ENCODE measurements at regions not wholly inside any gene's neighbourhood (a gene's known extent, or its start where the extent isn't known, plus 50 kb on each side); places are given as distances from the start of the nearest gene placed in this dataset.

DNA sequence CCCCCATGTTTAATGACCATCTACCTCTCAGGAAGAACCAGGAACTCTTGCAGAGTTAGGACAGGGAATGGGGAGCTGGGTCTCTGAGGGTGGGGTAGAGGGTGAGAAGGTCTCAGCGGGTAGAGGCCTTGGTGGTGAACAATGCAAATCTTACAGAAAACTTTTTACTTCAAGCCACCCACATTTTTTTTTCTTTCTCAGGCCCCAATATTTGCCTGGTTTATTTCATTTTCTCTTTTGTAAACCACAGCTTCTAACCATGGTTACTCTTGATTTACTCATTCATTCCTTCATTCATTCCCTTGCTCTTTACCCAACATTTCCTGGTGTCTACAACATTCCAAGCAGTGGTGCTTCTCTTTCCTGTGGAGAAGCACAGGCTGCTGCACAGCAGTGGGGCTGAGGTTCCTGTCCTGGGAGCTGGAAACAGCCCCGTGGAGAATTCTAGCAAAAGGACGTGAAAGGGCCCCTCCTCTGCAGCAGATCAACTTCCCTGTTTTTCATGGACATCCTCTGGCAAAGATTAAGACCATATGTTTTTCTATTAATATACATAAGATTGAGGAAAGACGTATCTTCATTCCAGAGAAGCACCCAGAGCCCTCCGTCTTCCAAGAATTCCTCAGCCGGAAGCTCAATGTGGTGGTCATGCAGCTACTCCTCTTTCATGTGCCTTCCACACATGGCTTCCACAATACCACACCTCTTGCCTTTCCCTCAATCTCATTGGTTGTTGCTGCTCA is 224.4 kb upstream of the SESN3 start:
- Mint-ChIP-seq H3K4me1 (ENCODE audit: low read depth) (no peaks in the 10 kb centered on the region), H3K36me3 (ENCODE audit: low read depth) (no peaks in the 10 kb centered on the region; the same call in 1 of the 2 replicates), H3K27me3 (ENCODE audit: insufficient read depth) (no peaks in the 10 kb centered on the region; the same call in 1 of the 2 replicates), H3K27ac (no peak overlapping the region), H3K4me3 (no peak overlapping the region), H3K9me3 (peaks cover 35% of the 10 kb centered on the region)
- DNase-seq, result no peak
- TF ChIP-seq, protein P1, sequence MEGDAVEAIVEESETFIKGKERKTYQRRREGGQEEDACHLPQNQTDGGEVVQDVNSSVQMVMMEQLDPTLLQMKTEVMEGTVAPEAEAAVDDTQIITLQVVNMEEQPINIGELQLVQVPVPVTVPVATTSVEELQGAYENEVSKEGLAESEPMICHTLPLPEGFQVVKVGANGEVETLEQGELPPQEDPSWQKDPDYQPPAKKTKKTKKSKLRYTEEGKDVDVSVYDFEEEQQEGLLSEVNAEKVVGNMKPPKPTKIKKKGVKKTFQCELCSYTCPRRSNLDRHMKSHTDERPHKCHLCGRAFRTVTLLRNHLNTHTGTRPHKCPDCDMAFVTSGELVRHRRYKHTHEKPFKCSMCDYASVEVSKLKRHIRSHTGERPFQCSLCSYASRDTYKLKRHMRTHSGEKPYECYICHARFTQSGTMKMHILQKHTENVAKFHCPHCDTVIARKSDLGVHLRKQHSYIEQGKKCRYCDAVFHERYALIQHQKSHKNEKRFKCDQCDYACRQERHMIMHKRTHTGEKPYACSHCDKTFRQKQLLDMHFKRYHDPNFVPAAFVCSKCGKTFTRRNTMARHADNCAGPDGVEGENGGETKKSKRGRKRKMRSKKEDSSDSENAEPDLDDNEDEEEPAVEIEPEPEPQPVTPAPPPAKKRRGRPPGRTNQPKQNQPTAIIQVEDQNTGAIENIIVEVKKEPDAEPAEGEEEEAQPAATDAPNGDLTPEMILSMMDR (IDR thresholded peaks at IDR 0.05), result no peak

DNA sequence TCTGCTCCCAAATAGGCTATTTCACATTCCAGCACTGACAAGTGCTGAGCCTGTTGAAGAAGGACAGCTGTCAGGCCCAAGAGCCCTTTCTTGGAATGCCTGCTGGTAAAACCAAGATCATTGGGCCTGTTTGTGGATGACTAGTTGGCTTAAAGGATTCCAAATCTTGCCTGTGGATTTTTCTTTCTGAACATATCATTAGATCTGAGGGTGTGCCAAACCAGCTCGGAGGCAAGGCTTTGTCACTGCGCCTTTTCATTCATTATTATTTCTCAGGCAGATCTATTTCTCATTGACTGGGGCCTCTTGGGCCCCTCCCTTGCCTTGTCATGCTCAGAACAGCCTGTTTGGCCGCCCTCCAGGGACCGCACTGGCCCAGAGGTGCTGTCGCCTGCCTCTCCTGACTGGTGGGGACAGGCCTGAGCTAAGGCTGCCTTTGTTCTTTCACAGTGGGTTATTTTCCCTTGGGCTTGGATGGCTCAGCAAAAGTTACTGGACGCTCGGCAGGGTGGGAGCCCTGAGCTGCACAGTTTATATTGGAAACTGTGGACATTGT is 222.7 kb upstream of the SESN3 start:
- no peak for DNase-seq
- TF ChIP-seq, protein P1 (IDR thresholded peaks at IDR 0.05), result no peak
- H3K27ac Mint-ChIP-seq, result no peak overlapping the region
- no peaks in the 10 kb centered on the region for H3K36me3 Mint-ChIP-seq (ENCODE audit: low read depth)
- H3K4me1 Mint-ChIP-seq (ENCODE audit: low read depth), result no peaks in the 10 kb centered on the region
- no peaks in the 10 kb centered on the region; the same call in 1 of the 2 replicates for H3K27me3 Mint-ChIP-seq (ENCODE audit: insufficient read depth)
- peaks cover 21% of the 10 kb centered on the region for H3K9me3 Mint-ChIP-seq
- no peak overlapping the region for H3K4me3 Mint-ChIP-seq

DNA sequence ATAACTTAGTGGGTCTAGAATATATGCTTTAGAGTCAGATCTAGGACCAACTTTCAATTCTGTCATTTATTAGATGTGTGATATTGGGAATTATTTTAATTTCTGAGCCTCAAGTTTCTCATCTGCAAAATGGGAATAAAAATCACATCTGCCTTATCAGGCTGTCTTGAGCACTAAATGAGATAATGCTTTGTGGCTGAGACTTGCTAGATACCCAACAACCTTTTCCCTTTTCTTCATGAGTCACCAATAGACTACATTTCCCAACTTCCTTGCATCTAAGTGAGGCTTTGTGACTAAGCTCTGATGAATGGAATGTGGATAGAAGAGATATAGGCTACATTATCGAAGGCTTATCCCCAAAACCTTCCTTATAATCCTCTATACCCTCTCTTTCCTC is 220.7 kb upstream of the SESN3 start:
- H3K4me3 Mint-ChIP-seq, result no peak overlapping the region
- peaks cover 24% of the 10 kb centered on the region for H3K9me3 Mint-ChIP-seq
- no peak for DNase-seq
- TF ChIP-seq, protein P1 (IDR thresholded peaks at IDR 0.05), result no peak
- H3K27ac Mint-ChIP-seq, result no peak overlapping the region
- no peaks in the 10 kb centered on the region for H3K36me3 Mint-ChIP-seq (ENCODE audit: low read depth)
- H3K4me1 Mint-ChIP-seq (ENCODE audit: low read depth), result no peaks in the 10 kb centered on the region
- H3K27me3 Mint-ChIP-seq (ENCODE audit: insufficient read depth), result no peaks in the 10 kb centered on the region; the same call in none of the 2 replicates

DNA sequence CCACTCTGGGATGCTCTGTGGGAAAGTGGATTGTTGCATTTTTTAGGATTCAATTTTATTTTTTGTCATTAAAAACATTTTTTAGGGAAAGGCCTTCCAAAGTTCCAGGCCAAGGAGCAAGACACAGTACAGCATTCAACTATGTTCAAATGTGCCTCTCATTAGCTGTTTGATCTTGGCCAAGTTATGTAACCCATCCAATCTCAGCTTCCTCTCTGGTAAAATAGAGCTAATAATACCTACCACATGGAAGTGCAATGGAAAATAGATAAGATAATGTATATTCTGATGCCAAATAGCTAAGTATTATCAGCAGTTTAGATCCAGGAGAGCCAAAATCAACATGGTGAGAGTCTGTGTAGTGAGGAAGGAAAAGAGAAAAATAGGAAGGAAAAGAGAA is 220.3 kb upstream of the SESN3 start:
- TF ChIP-seq, protein P1 (IDR thresholded peaks at IDR 0.05), result no peak
- Mint-ChIP-seq H3K9me3 (peaks cover 24% of the 10 kb centered on the region), H3K36me3 (ENCODE audit: low read depth) (no peaks in the 10 kb centered on the region), H3K27ac (no peak overlapping the region), H3K4me3 (no peak overlapping the region), H3K27me3 (ENCODE audit: insufficient read depth) (no peaks in the 10 kb centered on the region; the same call in none of the 2 replicates), H3K4me1 (ENCODE audit: low read depth) (no peaks in the 10 kb centered on the region)
- no peak for DNase-seq

DNA sequence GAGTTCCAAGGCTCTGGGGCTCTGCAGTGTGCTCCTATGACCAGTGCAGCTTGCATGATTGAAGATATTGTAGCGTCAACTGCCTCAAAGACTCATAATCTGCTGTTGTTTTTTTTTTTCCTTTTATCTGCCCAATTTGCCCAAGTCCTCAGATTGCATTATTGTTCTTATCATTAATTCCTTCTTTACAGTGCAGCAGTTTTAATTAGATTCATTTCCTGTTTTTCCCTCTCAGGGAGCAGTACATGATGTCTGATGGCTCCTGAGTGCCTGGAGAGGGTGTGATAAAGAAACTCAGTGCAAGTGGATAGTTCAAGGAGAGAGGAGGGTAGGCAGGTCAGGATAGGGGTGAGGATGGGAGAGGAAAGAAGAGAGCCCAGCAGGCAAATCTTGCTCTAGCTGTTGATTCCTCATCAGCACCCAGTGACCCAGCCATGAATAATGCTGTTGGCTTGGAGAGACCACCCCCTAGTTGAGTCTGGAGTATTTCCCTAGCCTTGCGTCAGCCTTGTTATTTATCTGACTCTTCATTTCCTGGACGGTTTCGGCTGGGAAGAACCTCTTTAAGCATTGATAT is 219.6 kb upstream of the SESN3 start:
- Mint-ChIP-seq H3K27ac (no peak overlapping the region), H3K36me3 (ENCODE audit: low read depth) (no peaks in the 10 kb centered on the region), H3K4me1 (ENCODE audit: low read depth) (no peaks in the 10 kb centered on the region), H3K9me3 (peaks cover 20% of the 10 kb centered on the region), H3K4me3 (no peak overlapping the region), H3K27me3 (ENCODE audit: insufficient read depth) (no peaks in the 10 kb centered on the region; the same call in none of the 2 replicates)
- TF ChIP-seq, protein P1 (IDR thresholded peaks at IDR 0.05), result no peak
- no peak for DNase-seq

Measured in HFFc6 (cell line).